MM.1S (cell line): ENCODE measurements at regions not wholly inside any gene's neighbourhood (a gene's known extent, or its start where the extent isn't known, plus 50 kb on each side); places are given as distances from the start of the nearest gene placed in this dataset.

Experiments
- DNase-seq: peaks from one replicate; pipeline ENCODE4 v3.0.0-alpha.2; 2015
- H2AFZ ChIP-seq: fragments of 300-600 bp; sonication (generic); 2 replicates; pipeline ENCODE4 v1.6.0; 2016; ENCODE audit warnings: antibody characterized with exemption, low read length
- H3F3A ChIP-seq: fragments of 300-600 bp; sonication (generic); 2 replicates; pipeline ENCODE4 v1.6.1; 2016; ENCODE audit warnings: mild to moderate bottlenecking, antibody characterized with exemption, low read length, moderate library complexity, mixed read lengths; ENCODE audit not compliant: insufficient read depth
- H3K27ac ChIP-seq: fragments of 300-600 bp; sonication (generic); 2 replicates; pipeline ENCODE4 v1.5.1; 2016; ENCODE audit warnings: mild to moderate bottlenecking, low read length
- H3K27me3 ChIP-seq: fragments of 300-600 bp; sonication (generic); replicated peaks from 2 replicates; pipeline ENCODE4 v1.6.0; 2016; ENCODE audit warnings: low read length; ENCODE audit not compliant: insufficient read depth
- H3K36me3 ChIP-seq: fragments of 300-600 bp; sonication (generic); replicated peaks from 2 replicates; pipeline ENCODE4 v1.6.1; 2016; ENCODE audit warnings: mild to moderate bottlenecking, low read length, mixed read lengths; ENCODE audit not compliant: insufficient read depth
- H3K4me1 ChIP-seq: fragments of 300-600 bp; sonication (generic); 2 replicates; pipeline ENCODE4 v1.6.1; 2016; ENCODE audit warnings: low read length, mixed read lengths
- H3K4me2 ChIP-seq: fragments of 300-600 bp; sonication (generic); 2 replicates; pipeline ENCODE4 v1.6.0; 2016; ENCODE audit warnings: low read depth, low read length
- H3K4me3 ChIP-seq: fragments of 300-600 bp; sonication (generic); 2 replicates; pipeline ENCODE4 v1.5.1; 2016; ENCODE audit warnings: low read length, mixed read lengths
- H3K79me2 ChIP-seq: fragments of 300-600 bp; sonication (generic); 2 replicates; pipeline ENCODE4 v1.6.1; 2016; ENCODE audit warnings: mixed run types, low read length, mixed read lengths
- H3K9ac ChIP-seq: fragments of 300-600 bp; sonication (generic); 2 replicates; pipeline ENCODE4 v1.6.1; 2016; ENCODE audit warnings: low read length, mixed read lengths
- H3K9me2 ChIP-seq: fragments of 300-600 bp; sonication (generic); replicated peaks from 2 replicates; pipeline ENCODE4 v1.6.1; 2016; ENCODE audit warnings: mild to moderate bottlenecking, low read length, mixed read lengths; ENCODE audit not compliant: insufficient read depth
- H3K9me3 ChIP-seq: fragments of 300-600 bp; sonication (generic); replicated peaks from 2 replicates; pipeline ENCODE4 v1.6.1; 2016; ENCODE audit warnings: mild to moderate bottlenecking, low read length, mixed read lengths; ENCODE audit not compliant: insufficient read depth
- H4K20me1 ChIP-seq: fragments of 300-600 bp; sonication (generic); 2 replicates; pipeline ENCODE4 v1.6.1; 2016; ENCODE audit warnings: mild to moderate bottlenecking, low read length, moderate library complexity, mixed read lengths; ENCODE audit not compliant: insufficient read depth
- CTCF ChIP-seq: fragments of 300-600 bp; sonication (generic); IDR thresholded peaks from 2 replicates; pipeline ENCODE4 v1.5.1; 2016; ENCODE audit warnings: antibody characterized with exemption, low read length, mixed read lengths
- EZH2 ChIP-seq: fragments of 300-600 bp; sonication (generic); optimal IDR thresholded peaks from 2 replicates; pipeline ENCODE3; 2017; ENCODE audit warnings: low read depth, mild to moderate bottlenecking, antibody characterized with exemption, low read length, mixed read lengths
- EZH2phosphoT487 ChIP-seq: fragments of 300-600 bp; sonication (generic); IDR thresholded peaks from 2 replicates; pipeline ENCODE4 v1.6.1; 2018; ENCODE audit warnings: antibody characterized with exemption, low read length

DNA sequence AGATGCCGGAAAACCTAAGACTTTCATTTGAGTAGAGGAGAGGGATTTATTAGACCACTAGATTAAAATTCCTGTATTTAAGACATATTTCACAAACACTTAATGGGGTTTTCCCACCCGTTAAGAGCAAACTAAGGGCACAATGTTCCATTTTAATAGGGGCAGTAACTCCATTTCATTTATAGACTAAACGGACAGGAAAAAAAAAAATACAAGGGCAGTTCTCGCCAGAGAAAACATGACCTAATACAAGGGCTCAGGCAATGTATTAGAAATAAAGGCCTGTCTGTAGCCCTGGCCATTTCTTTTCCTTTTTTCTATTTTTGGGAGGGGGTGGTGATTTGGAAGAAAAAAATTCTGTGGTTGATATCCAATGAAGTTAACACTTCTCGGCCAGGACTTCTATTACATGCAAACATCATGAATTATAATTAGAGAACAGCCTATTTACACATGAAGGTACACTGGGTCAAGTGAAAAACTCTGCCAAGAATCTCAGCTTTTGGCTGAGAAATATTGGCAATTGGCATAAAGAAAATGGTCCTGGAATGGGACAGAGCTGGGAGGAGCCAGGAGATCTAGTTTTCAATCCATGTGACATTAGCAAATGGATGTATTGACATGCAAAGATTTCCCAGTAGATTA is 641.1 kb upstream of the TBX3 start:
- TF ChIP-seq EZH2phosphoT487 (no peak), EZH2 (no peak), CTCF (no peak)
- Histone ChIP-seq H3K9me2 (no peaks in the 10 kb centered on the region), H3K9ac (no peak overlapping the region), H2AFZ (no peak overlapping the region), H4K20me1 (no peaks in the 10 kb centered on the region), H3K79me2 (no peaks in the 10 kb centered on the region), H3K4me1 (no peaks in the 10 kb centered on the region), H3K4me2 (no peak overlapping the region), H3K36me3 (no peaks in the 10 kb centered on the region), H3K4me3 (no peak overlapping the region), H3K27me3 (no peaks in the 10 kb centered on the region), H3K9me3 (no peaks in the 10 kb centered on the region), H3K27ac (no peak overlapping the region), H3F3A (no peaks in the 10 kb centered on the region)
- DNase-seq: no peak

- Histone ChIP-seq H3K4me2 (no peak overlapping the region), H2AFZ (no peak overlapping the region), H4K20me1 (no peaks in the 10 kb centered on the region), H3K4me1 (no peaks in the 10 kb centered on the region), H3K27me3 (no peaks in the 10 kb centered on the region), H3K9me2 (no peaks in the 10 kb centered on the region), H3K27ac (no peak overlapping the region), H3K79me2 (no peaks in the 10 kb centered on the region), H3F3A (no peaks in the 10 kb centered on the region), H3K36me3 (no peaks in the 10 kb centered on the region), H3K9ac (no peak overlapping the region), H3K9me3 (no peaks in the 10 kb centered on the region), H3K4me3 (no peak overlapping the region)
- TF ChIP-seq EZH2 (no peak), CTCF (no peak), EZH2phosphoT487 (no peak)
- no peak for DNase-seq
Observed at GRCh38 chr12:115323223-115323905, 639.4 kb upstream of the TBX3 start.

DNA sequence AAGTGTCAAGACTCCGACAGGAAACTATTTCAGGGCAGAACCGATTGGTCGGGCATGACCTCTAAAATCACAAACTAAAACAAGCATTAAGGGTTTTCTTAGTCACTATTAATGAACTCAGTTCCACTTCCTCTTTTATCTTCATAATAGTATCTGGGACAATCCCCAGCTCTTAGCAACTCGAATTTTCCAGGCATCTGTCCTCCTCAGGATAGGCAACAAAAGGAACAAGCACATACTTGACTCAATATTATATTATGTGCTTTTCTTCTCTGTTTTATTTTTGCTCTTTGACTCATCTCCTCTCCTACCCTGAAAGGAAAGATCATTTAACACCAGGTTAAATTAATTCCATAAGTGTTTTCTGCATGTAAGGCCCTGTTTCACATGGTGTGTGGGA is 638.3 kb upstream of the TBX3 start:
- no peaks in the 10 kb centered on the region for H3F3A ChIP-seq
- no peak overlapping the region for H3K9ac ChIP-seq
- H3K79me2 ChIP-seq: no peaks in the 10 kb centered on the region
- H2AFZ ChIP-seq: no peak overlapping the region
- H4K20me1 ChIP-seq: no peaks in the 10 kb centered on the region
- no peak for TF ChIP-seq EZH2
- no peak for TF ChIP-seq CTCF
- no peak for TF ChIP-seq EZH2phosphoT487
- DNase-seq: no peak
- H3K4me3 ChIP-seq: no peak overlapping the region
- no peaks in the 10 kb centered on the region for H3K9me2 ChIP-seq
- H3K27me3 ChIP-seq: no peaks in the 10 kb centered on the region
- H3K4me1 ChIP-seq: no peaks in the 10 kb centered on the region
- no peak overlapping the region for H3K27ac ChIP-seq
- H3K4me2 ChIP-seq: no peak overlapping the region
- no peaks in the 10 kb centered on the region for H3K36me3 ChIP-seq
- H3K9me3 ChIP-seq: no peaks in the 10 kb centered on the region
